Parathyroid adenoma (tissue), 2 donors: ENCODE measurements at regions not wholly inside any gene's neighbourhood (a gene's known extent, or its start where the extent isn't known, plus 50 kb on each side); places are given as distances from the start of the nearest gene placed in this dataset.

Source experiments
- H2AFZ ChIP-seq: fragments of 300-600 bp; sonication (generic); one replicate; pipeline ENCODE4 v1.7.0; 2017; ENCODE audit warnings: antibody characterized with exemption, mild to moderate bottlenecking
- H3K27ac ChIP-seq: fragments of 300-600 bp; sonication (generic); one replicate; pipeline ENCODE4 v1.7.0; 2017
- H3K27me3 ChIP-seq: fragments of 300-600 bp; sonication (generic); one replicate; pipeline ENCODE4 v1.7.0; 2017; ENCODE audit warnings: low read length; ENCODE audit not compliant: control insufficient read depth, insufficient read depth
- H3K36me3 ChIP-seq: fragments of 300-600 bp; sonication (generic); one replicate; pipeline ENCODE4 v1.7.0; 2017; ENCODE audit warnings: low read length; ENCODE audit not compliant: control insufficient read depth, insufficient read depth
- H3K4me1 ChIP-seq: fragments of 300-600 bp; sonication (generic); one replicate; pipeline ENCODE4 v1.7.0; 2017; ENCODE audit warnings: control low read depth
- H3K4me2 ChIP-seq: fragments of 300-600 bp; sonication (generic); one replicate; pipeline ENCODE4 v1.7.0; 2017; ENCODE audit warnings: low read length
- H3K4me3 ChIP-seq: fragments of 300-600 bp; sonication (generic); one replicate; pipeline ENCODE4 v1.7.0; 2017; ENCODE audit warnings: low read depth, low read length
- H3K79me2 ChIP-seq: fragments of 300-600 bp; sonication (generic); one replicate; pipeline ENCODE4 v1.7.0; 2017; ENCODE audit warnings: control low read depth
- H3K9ac ChIP-seq: fragments of 300-600 bp; sonication (generic); one replicate; pipeline ENCODE4 v1.7.0; 2017; ENCODE audit warnings: mild to moderate bottlenecking
- H3K9me3 ChIP-seq: fragments of 300-600 bp; sonication (generic); one replicate; pipeline ENCODE4 v1.7.0; 2017; ENCODE audit warnings: low read length; ENCODE audit not compliant: control insufficient read depth
- CTCF ChIP-seq: fragments of 300-600 bp; sonication (generic); IDR thresholded peaks from one replicate; pipeline ENCODE4 v1.7.0; 2017; ENCODE audit warnings: antibody characterized with exemption, mild to moderate bottlenecking
- donor health status: primary hyperparathyroidism.

GRCh38 chr19:31152906-31153305 lies 196.3 kb downstream of the TSHZ3 start:
- no peak overlapping the region for H2AFZ ChIP-seq
- no peaks in the 10 kb centered on the region for H3K79me2 ChIP-seq
- no peaks in the 10 kb centered on the region for H3K4me1 ChIP-seq
- no peaks in the 10 kb centered on the region for H3K36me3 ChIP-seq
- no peak overlapping the region for H3K9ac ChIP-seq
- TF ChIP-seq CTCF: no peak
- no peaks in the 10 kb centered on the region for H3K27me3 ChIP-seq
- no peak overlapping the region for H3K4me2 ChIP-seq
- H3K9me3 ChIP-seq: no peaks in the 10 kb centered on the region
- no peak overlapping the region for H3K4me3 ChIP-seq
- no peak overlapping the region for H3K27ac ChIP-seq

- TF ChIP-seq CTCF: no peak
- Histone ChIP-seq H2AFZ (no peak overlapping the region), H3K9me3 (no peaks in the 10 kb centered on the region), H3K27me3 (no peaks in the 10 kb centered on the region), H3K36me3 (no peaks in the 10 kb centered on the region), H3K4me2 (no peak overlapping the region), H3K9ac (no peak overlapping the region), H3K79me2 (no peaks in the 10 kb centered on the region), H3K27ac (no peak overlapping the region), H3K4me1 (no peaks in the 10 kb centered on the region), H3K4me3 (no peak overlapping the region)
These were observed 199.7 kb downstream of the TSHZ3 start for GRCh38 chr19:31149441-31149941.

GRCh38 chr19:31148671-31149070 lies 200.6 kb downstream of the TSHZ3 start:
- no peaks in the 10 kb centered on the region for H3K36me3 ChIP-seq
- no peak overlapping the region for H3K4me3 ChIP-seq
- TF ChIP-seq CTCF: no peak
- H3K4me1 ChIP-seq: no peaks in the 10 kb centered on the region
- no peaks in the 10 kb centered on the region for H3K79me2 ChIP-seq
- H3K4me2 ChIP-seq: no peak overlapping the region
- no peaks in the 10 kb centered on the region for H3K27me3 ChIP-seq
- no peak overlapping the region for H3K27ac ChIP-seq
- no peaks in the 10 kb centered on the region for H3K9me3 ChIP-seq
- H3K9ac ChIP-seq: no peak overlapping the region
- H2AFZ ChIP-seq: no peak overlapping the region

DNA sequence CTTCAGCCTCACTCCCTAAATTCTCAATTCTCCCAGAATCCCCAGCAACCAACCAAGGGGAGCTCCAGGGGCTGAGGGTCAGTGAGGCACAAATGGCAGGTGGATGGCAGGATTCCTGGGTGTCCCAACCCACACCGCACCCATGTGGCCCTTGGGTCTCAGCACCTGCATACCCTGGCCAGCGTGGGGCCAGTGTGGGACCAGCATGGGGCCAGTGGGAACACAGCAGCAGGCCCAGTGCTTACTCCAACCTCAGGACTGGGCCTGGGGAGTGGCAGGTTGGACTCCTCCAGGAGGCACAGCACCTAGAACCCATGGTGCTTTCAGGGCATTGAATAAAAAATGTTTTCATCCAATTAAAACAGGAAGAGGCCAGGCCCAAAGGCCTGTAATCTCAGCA lies 202.0 kb downstream of the TSHZ3 start:
- TF ChIP-seq CTCF: no peak
- Histone ChIP-seq H3K4me3 (no peak overlapping the region), H3K4me1 (no peaks in the 10 kb centered on the region)

GRCh38 chr19:31146546-31147183 lies 202.6 kb downstream of the TSHZ3 start:
- H3K36me3 ChIP-seq: no peaks in the 10 kb centered on the region
- no peaks in the 10 kb centered on the region for H3K9me3 ChIP-seq
- no peak overlapping the region for H3K9ac ChIP-seq
- H2AFZ ChIP-seq: no peak overlapping the region
- H3K4me2 ChIP-seq: no peak overlapping the region
- TF ChIP-seq CTCF: no peak
- no peaks in the 10 kb centered on the region for H3K79me2 ChIP-seq
- H3K27ac ChIP-seq: no peak overlapping the region
- H3K27me3 ChIP-seq: no peaks in the 10 kb centered on the region
- no peaks in the 10 kb centered on the region for H3K4me1 ChIP-seq
- no peak overlapping the region for H3K4me3 ChIP-seq

More for the DNA sequence above, 202.0 kb downstream of the TSHZ3 start:
- Histone ChIP-seq H3K9ac (no peak overlapping the region), H3K79me2 (no peaks in the 10 kb centered on the region), H3K27ac (no peak overlapping the region), H3K4me2 (no peak overlapping the region), H3K27me3 (no peaks in the 10 kb centered on the region), H2AFZ (no peak overlapping the region), H3K36me3 (no peaks in the 10 kb centered on the region), H3K9me3 (no peaks in the 10 kb centered on the region)
